ENCODE measurements at regions not wholly inside any gene's neighbourhood (a gene's known extent, or its start where the extent isn't known, plus 50 kb on each side); places are given as distances from the start of the nearest gene placed in this dataset.

- H3K4me2 ChIP-seq (ENCODE audit: low read depth, low read length, poor library complexity, severe bottlenecking): no peak overlapping the region
- H3K9me3 ChIP-seq (ENCODE audit: insufficient read depth, low read length): no peaks in the 10 kb centered on the region
- no peak overlapping the region for H3K9ac ChIP-seq (ENCODE audit: low read length)
- H4K20me1 ChIP-seq (ENCODE audit: low read depth, low read length): no peaks in the 10 kb centered on the region
- TF ChIP-seq CTCF (IDR thresholded peaks at IDR 0.05; ENCODE audit: insufficient read depth, low read length, poor library complexity, severe bottlenecking) (no peak), EZH2phosphoT487 (conservative IDR thresholded peaks at IDR 0.05; ENCODE audit: low read length) (no peak)
- no peaks in the 10 kb centered on the region for H3K79me2 ChIP-seq (ENCODE audit: insufficient read depth, low read length)
- H3K4me3 ChIP-seq (ENCODE audit: insufficient read depth, low read length, poor library complexity, severe bottlenecking): no peak overlapping the region
- peaks cover 10% of the 10 kb centered on the region; the same call in 1 of the 2 replicates for H3F3A ChIP-seq (ENCODE audit: insufficient read depth)
- no peaks in the 10 kb centered on the region for H3K9me2 ChIP-seq (replicated peaks; ENCODE audit: insufficient read depth, low read length)
- H2AFZ ChIP-seq (ENCODE audit: low read depth, low read length, severe bottlenecking): no peak overlapping the region
- no peaks in the 10 kb centered on the region for H3K36me3 ChIP-seq (ENCODE audit: low read length)
- no peak overlapping the region for H3K27ac ChIP-seq (ENCODE audit: low read depth, low read length)
- H3K27me3 ChIP-seq (ENCODE audit: low read length): no peaks in the 10 kb centered on the region
Observed at GRCh38 chrX:40166582-40166981, 68.8 kb upstream of the BCOR start.

- Histone ChIP-seq H3K27me3 (ENCODE audit: low read length) (no peaks in the 10 kb centered on the region), H3K9me2 (replicated peaks; ENCODE audit: insufficient read depth, low read length) (no peaks in the 10 kb centered on the region), H3K79me2 (ENCODE audit: insufficient read depth, low read length) (no peaks in the 10 kb centered on the region), H3F3A (ENCODE audit: insufficient read depth) (peaks cover 8% of the 10 kb centered on the region; the same call in 1 of the 2 replicates), H3K27ac (ENCODE audit: low read depth, low read length) (no peak overlapping the region), H3K4me3 (ENCODE audit: insufficient read depth, low read length, poor library complexity, severe bottlenecking) (no peak overlapping the region), H3K9ac (ENCODE audit: low read length) (no peak overlapping the region), H3K36me3 (ENCODE audit: low read length) (no peaks in the 10 kb centered on the region), H3K4me2 (ENCODE audit: low read depth, low read length, poor library complexity, severe bottlenecking) (no peak overlapping the region), H3K9me3 (ENCODE audit: insufficient read depth, low read length) (no peaks in the 10 kb centered on the region), H4K20me1 (ENCODE audit: low read depth, low read length) (no peaks in the 10 kb centered on the region), H2AFZ (ENCODE audit: low read depth, low read length, severe bottlenecking) (no peak overlapping the region)
- no peak for TF ChIP-seq EZH2phosphoT487 (conservative IDR thresholded peaks at IDR 0.05; ENCODE audit: low read length)
- TF ChIP-seq CTCF (IDR thresholded peaks at IDR 0.05; ENCODE audit: insufficient read depth, low read length, poor library complexity, severe bottlenecking): no peak
Observed at GRCh38 chrX:40165861-40166260, 68.1 kb upstream of the BCOR start.

- Histone ChIP-seq H3K4me3 (ENCODE audit: insufficient read depth, low read length, poor library complexity, severe bottlenecking) (no peak overlapping the region), H3K9ac (ENCODE audit: low read length) (no peak overlapping the region), H3K9me3 (ENCODE audit: insufficient read depth, low read length) (no peaks in the 10 kb centered on the region), H3K9me2 (replicated peaks; ENCODE audit: insufficient read depth, low read length) (no peaks in the 10 kb centered on the region), H3K79me2 (ENCODE audit: insufficient read depth, low read length) (no peaks in the 10 kb centered on the region), H2AFZ (ENCODE audit: low read depth, low read length, severe bottlenecking) (no peak overlapping the region), H4K20me1 (ENCODE audit: low read depth, low read length) (no peaks in the 10 kb centered on the region), H3K27ac (ENCODE audit: low read depth, low read length) (no peak overlapping the region), H3F3A (ENCODE audit: insufficient read depth) (0 out of 2 replicates have a peak, but pooled peaks cover 5% of the 10 kb centered on the region), H3K4me2 (ENCODE audit: low read depth, low read length, poor library complexity, severe bottlenecking) (no peak overlapping the region), H3K36me3 (ENCODE audit: low read length) (no peaks in the 10 kb centered on the region), H3K27me3 (ENCODE audit: low read length) (no peaks in the 10 kb centered on the region)
- no peak for TF ChIP-seq EZH2phosphoT487 (conservative IDR thresholded peaks at IDR 0.05; ENCODE audit: low read length)
- TF ChIP-seq CTCF (IDR thresholded peaks at IDR 0.05; ENCODE audit: insufficient read depth, low read length, poor library complexity, severe bottlenecking): no peak
Observed at GRCh38 chrX:40165206-40165605, 67.4 kb upstream of the BCOR start.

Data from SU-DHL-6 (cell line).